Endothelial cell of umbilical vein (primary cell): ENCODE measurements at regions not wholly inside any gene's neighbourhood (a gene's known extent, or its start where the extent isn't known, plus 50 kb on each side); places are given as distances from the start of the nearest gene placed in this dataset.

Source experiments
- BruUV-seq: library from RNA; stranded (reverse); fragments of 400-500 nt; replicated peaks from 2 replicates; lab custom pipeline; 2021; lab: Mats Ljungman, UMichigan
- CTCF ChIA-PET: fragments of 300-600, 350-600 bp; sonication (Branson Sonifier 250); formaldehyde crosslinking; loops from one replicate; lab custom pipeline; 2021; ENCODE audit warnings: antibody characterized with exemption, inconsistent platforms; lab: Charles Lee
- POLR2A ChIA-PET: fragments of 300-600, 350-600 bp; sonication (Branson Sonifier 250); formaldehyde crosslinking; loops from one replicate; lab custom pipeline; 2021; ENCODE audit warnings: antibody characterized with exemption, inconsistent platforms; lab: Charles Lee
- DNase-seq: peaks from one replicate; pipeline ENCODE4 v3.0.0-alpha.2; 2011; ENCODE audit warnings: low read depth, low spot score
- FAIRE-seq: peaks from 2 replicates; lab custom pipeline; 2011; peaks lifted over from hg19 to GRCh38; lab: Jason Lieb, UNC
- H2AFZ ChIP-seq: 2 replicates; pipeline ENCODE4 v1.6.0; 2012; ENCODE audit warnings: low read depth, low read length, control low read depth, inconsistent platforms
- H3K27ac ChIP-seq: 2 replicates; pipeline ENCODE4 v1.5.1; 2011; ENCODE audit warnings: low read depth, mild to moderate bottlenecking, control low read depth, low read length, moderate library complexity; ENCODE audit not compliant: insufficient read depth
- H3K27me3 ChIP-seq, 2 experiments: 2 replicates each; pipeline versions ENCODE4 v1.6.0 to v1.6.1; 2011; ENCODE audit warnings: low read length in 2 of 2, mixed read lengths in 1 of 2; ENCODE audit not compliant: control insufficient read depth in 2 of 2, insufficient read depth in 2 of 2
- H3K36me3 ChIP-seq, 2 experiments: 2 replicates in 1 of 2; 3 replicates in 1 of 2; pipeline ENCODE4 v1.5.1; 2011; ENCODE audit warnings: low read length in 2 of 2, mild to moderate bottlenecking in 1 of 2, moderate library complexity in 1 of 2; ENCODE audit not compliant: control insufficient read depth in 2 of 2, insufficient read depth in 2 of 2; ENCODE audit errors: extremely low read depth in 1 of 2
- H3K4me1 ChIP-seq: 3 replicates; pipeline ENCODE4 v1.5.1; 2011; ENCODE audit warnings: mild to moderate bottlenecking, low read length; ENCODE audit not compliant: control insufficient read depth, insufficient read depth; ENCODE audit errors: extremely low read depth
- H3K4me2 ChIP-seq: 2 replicates; pipeline ENCODE4 v1.6.1; 2011; ENCODE audit warnings: low read length, control low read depth, mixed read lengths; ENCODE audit not compliant: insufficient read depth
- H3K4me3 ChIP-seq, 3 experiments: fragments of 200-600 bp in 1 of 3; sonication (generic), shearing (Covaris generic) in 1 of 3; replicated peaks in 1 of 3; 2 replicates each; pipeline ENCODE4 v1.5.1; 2011 to 2016; ENCODE audit warnings: control low read depth in 3 of 3, low read length in 3 of 3, mild to moderate bottlenecking in 2 of 3, inconsistent platforms in 1 of 3, low read depth in 1 of 3, moderate library complexity in 1 of 3; ENCODE audit not compliant: insufficient read depth in 1 of 3
- H3K79me2 ChIP-seq: 2 replicates; pipeline ENCODE4 v1.6.0; 2012; ENCODE audit warnings: low read length, inconsistent platforms; ENCODE audit not compliant: control insufficient read depth, insufficient read depth
- H3K9ac ChIP-seq: replicated peaks from 2 replicates; pipeline ENCODE3; 2011; ENCODE audit warnings: low read length, control low read depth; ENCODE audit not compliant: insufficient read depth; ENCODE audit errors: extremely low read depth
- H3K9me1 ChIP-seq: replicated peaks from 3 replicates; pipeline ENCODE4 v1.6.0; 2011; ENCODE audit warnings: mild to moderate bottlenecking, low read length; ENCODE audit not compliant: control insufficient read depth, insufficient read depth; ENCODE audit errors: extremely low read depth
- H3K9me3 ChIP-seq: replicated peaks from 2 replicates; pipeline ENCODE4 v1.5.1; 2012; ENCODE audit warnings: low read length, inconsistent platforms; ENCODE audit not compliant: control insufficient read depth, insufficient read depth
- H4K20me1 ChIP-seq: replicated peaks from 2 replicates; pipeline ENCODE3; 2011; ENCODE audit warnings: mild to moderate bottlenecking, low read length; ENCODE audit not compliant: control insufficient read depth, insufficient read depth; ENCODE audit errors: extremely low read depth
- EZH2 ChIP-seq: IDR thresholded peaks from 2 replicates; pipeline ENCODE4 v1.6.1; 2012; ENCODE audit warnings: borderline replicate concordance, low read depth, mild to moderate bottlenecking, moderate library complexity, low read length, inconsistent platforms; ENCODE audit not compliant: severe bottlenecking
- FOS ChIP-seq: IDR thresholded peaks from 2 replicates; pipeline ENCODE4 v1.6.1; 2011; ENCODE audit warnings: mild to moderate bottlenecking, low read length, moderate library complexity, borderline replicate concordance; ENCODE audit not compliant: insufficient read depth
- GATA2 ChIP-seq: IDR thresholded peaks from 2 replicates; pipeline ENCODE4 v1.7.0; 2011; ENCODE audit warnings: low read depth, mild to moderate bottlenecking, moderate library complexity, mixed read lengths, low read length; ENCODE audit not compliant: insufficient read length, insufficient read depth
- JUN ChIP-seq: IDR thresholded peaks from 2 replicates; pipeline ENCODE4 v1.6.1; 2011; ENCODE audit warnings: borderline replicate concordance, low read depth; ENCODE audit not compliant: insufficient read length, insufficient read depth
- MYC ChIP-seq: IDR thresholded peaks from one replicate; pipeline ENCODE4 v1.6.1; 2011; ENCODE audit warnings: mild to moderate bottlenecking, low read depth, low read length
- POLR2A ChIP-seq: IDR thresholded peaks from 2 replicates; pipeline ENCODE4 v1.6.1; 2012; ENCODE audit warnings: low read depth, mild to moderate bottlenecking, control low read depth, low read length
- POLR2AphosphoS5 ChIP-seq: IDR thresholded peaks from 2 replicates; pipeline ENCODE4 v1.6.1; 2012; ENCODE audit warnings: low read depth, mild to moderate bottlenecking, control low read depth, low read length, moderate library complexity; ENCODE audit not compliant: insufficient read depth
- dilution Hi-C: fragments of 300-500 bp; cut with MboI; formaldehyde crosslinking; loops from one replicate; pipeline ENCODE4 v1.15.0; 2019; ENCODE audit warnings: low sequenced_read_pairs; ENCODE audit not compliant: extremely low pct_ligation_motif_present
- intact Hi-C: fragments of 100-400 bp; cut with micrococcal nuclease; formaldehyde crosslinking; loops from one replicate; pipeline ENCODE4 v1.10.0; 2022
- TF ChIP-seq, protein P1 (sequence below), 2 donors: IDR thresholded peaks; 1 replicate in 1 of 2; 2 replicates in 1 of 2; pipeline ENCODE4 v1.5.1; 2011; ENCODE audit warnings: low read length in 2 of 2, mild to moderate bottlenecking in 2 of 2, moderate library complexity in 2 of 2, control low read depth in 1 of 2, inconsistent platforms in 1 of 2, low read depth in 1 of 2; ENCODE audit not compliant: insufficient read depth in 1 of 2; ENCODE audit errors: extremely low read depth in 1 of 2
- TF ChIP-seq, protein P2 (sequence below): IDR thresholded peaks from 2 replicates; pipeline ENCODE4 v1.6.1; 2011; ENCODE audit not compliant: insufficient read depth, insufficient read length

DNA sequence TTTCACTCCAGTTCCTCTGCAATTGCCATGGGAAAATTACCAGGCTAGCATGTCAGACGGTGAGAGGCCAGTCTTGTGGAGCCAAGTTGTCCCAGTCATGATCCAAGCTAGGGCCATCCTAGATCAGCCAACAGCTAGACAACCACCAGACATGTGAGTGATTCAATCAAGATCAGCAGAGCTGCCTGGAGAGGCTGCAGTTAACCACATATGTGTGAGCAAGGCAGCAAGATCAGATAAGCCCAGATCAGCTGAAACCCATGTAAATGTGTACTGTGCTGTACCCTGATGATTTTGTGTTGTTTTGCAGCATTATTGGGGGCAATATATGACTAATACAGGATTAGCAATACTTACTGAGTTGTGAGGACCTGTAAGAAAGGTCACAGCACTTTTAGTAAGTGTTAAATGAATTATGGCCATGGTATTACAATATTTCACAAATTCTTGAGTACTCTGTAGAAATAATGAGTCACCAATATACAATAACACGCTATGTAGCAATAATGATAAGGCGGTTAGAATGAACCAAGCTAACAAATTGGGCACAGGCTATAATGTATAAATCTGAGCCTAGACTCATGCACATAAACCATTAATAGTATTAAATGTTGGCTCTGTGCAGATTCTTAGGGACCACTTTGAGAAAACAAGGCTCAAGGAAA, 91.4 kb downstream of the SUDS3 start:
- Histone ChIP-seq H3K79me2 (no peaks in the 10 kb centered on the region), H3K9ac (no peak overlapping the region), H2AFZ (no peak overlapping the region), H3K9me1 (no peaks in the 10 kb centered on the region), H3K27ac (no peak overlapping the region), H3K4me3 (no peak overlapping the region), H3K27me3 (no peaks in the 10 kb centered on the region), H3K4me1 (no peaks in the 10 kb centered on the region), H3K4me2 (no peak overlapping the region), H3K9me3 (no peaks in the 10 kb centered on the region), H3K36me3 (no peaks in the 10 kb centered on the region), H4K20me1 (no peaks in the 10 kb centered on the region)
- intact Hi-C loops, result no loop called here
- FAIRE-seq (no peak), DNase-seq (no peak)
- BruUV-seq, result no TSS peak
- no peak for TF ChIP-seq JUN
- TF ChIP-seq POLR2A, result no peak
- TF ChIP-seq MYC, result no peak
- TF ChIP-seq FOS, result no peak
- no peak for TF ChIP-seq GATA2
- TF ChIP-seq, protein P1, sequence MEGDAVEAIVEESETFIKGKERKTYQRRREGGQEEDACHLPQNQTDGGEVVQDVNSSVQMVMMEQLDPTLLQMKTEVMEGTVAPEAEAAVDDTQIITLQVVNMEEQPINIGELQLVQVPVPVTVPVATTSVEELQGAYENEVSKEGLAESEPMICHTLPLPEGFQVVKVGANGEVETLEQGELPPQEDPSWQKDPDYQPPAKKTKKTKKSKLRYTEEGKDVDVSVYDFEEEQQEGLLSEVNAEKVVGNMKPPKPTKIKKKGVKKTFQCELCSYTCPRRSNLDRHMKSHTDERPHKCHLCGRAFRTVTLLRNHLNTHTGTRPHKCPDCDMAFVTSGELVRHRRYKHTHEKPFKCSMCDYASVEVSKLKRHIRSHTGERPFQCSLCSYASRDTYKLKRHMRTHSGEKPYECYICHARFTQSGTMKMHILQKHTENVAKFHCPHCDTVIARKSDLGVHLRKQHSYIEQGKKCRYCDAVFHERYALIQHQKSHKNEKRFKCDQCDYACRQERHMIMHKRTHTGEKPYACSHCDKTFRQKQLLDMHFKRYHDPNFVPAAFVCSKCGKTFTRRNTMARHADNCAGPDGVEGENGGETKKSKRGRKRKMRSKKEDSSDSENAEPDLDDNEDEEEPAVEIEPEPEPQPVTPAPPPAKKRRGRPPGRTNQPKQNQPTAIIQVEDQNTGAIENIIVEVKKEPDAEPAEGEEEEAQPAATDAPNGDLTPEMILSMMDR (IDR thresholded peaks at IDR 0.05; ENCODE audit: extremely low read depth in 1 of 2, insufficient read depth in 1 of 2, low read depth in 1 of 2, low read length in 2 of 2), result no peak
- TF ChIP-seq EZH2, result no peak
- no peak for TF ChIP-seq POLR2AphosphoS5
- TF ChIP-seq, protein P2, sequence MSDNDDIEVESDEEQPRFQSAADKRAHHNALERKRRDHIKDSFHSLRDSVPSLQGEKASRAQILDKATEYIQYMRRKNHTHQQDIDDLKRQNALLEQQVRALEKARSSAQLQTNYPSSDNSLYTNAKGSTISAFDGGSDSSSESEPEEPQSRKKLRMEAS, result no peak
- POLR2A ChIA-PET, result no interaction called here
- CTCF ChIA-PET, result no interaction called here
- dilution Hi-C loops, result no loop called here
